ENCODE measurements at regions not wholly inside any gene's neighbourhood (a gene's known extent, or its start where the extent isn't known, plus 50 kb on each side); places are given as distances from the start of the nearest gene placed in this dataset.

GRCh38 chr2:18464913-18465312 is 95.5 kb downstream of the RDH14 start:
- no peak for DNase-seq

GRCh38 chr2:18456026-18456425 is 104.4 kb downstream of the RDH14 start:
- no peak for DNase-seq

- no peak for DNase-seq
Observed at GRCh38 chr2:18455236-18455862, 105.1 kb downstream of the RDH14 start.

GRCh38 chr2:18454692-18455235 is 105.7 kb downstream of the RDH14 start:
- DNase-seq = no peak

- no peak for DNase-seq
Observed at GRCh38 chr2:18446715-18447114, 113.7 kb downstream of the RDH14 start.

GRCh38 chr2:18445433-18446320 is 114.8 kb downstream of the RDH14 start:
- no peak for DNase-seq

GRCh38 chr2:18444806-18445205 is 115.6 kb downstream of the RDH14 start:
- DNase-seq = no peak

GRCh38 chr2:18441583-18441982 is 118.9 kb downstream of the RDH14 start:
- DNase-seq = no peak

GRCh38 chr2:18440777-18441176 is 119.7 kb downstream of the RDH14 start:
- DNase-seq = no peak

GRCh38 chr2:18440141-18440661 is 120.3 kb downstream of the RDH14 start:
- no peak for DNase-seq

- no peak for DNase-seq
Observed at GRCh38 chr2:18439716-18440115, 120.7 kb downstream of the RDH14 start.

- DNase-seq = no peak
Observed at GRCh38 chr2:18437909-18438308, 122.5 kb downstream of the RDH14 start.

- DNase-seq = no peak
Observed at GRCh38 chr2:18436503-18437005, 123.9 kb downstream of the RDH14 start.

- DNase-seq = no peak
Observed at GRCh38 chr2:18435426-18436037, 124.9 kb downstream of the RDH14 start.

GRCh38 chr2:18433872-18434271 is 126.6 kb downstream of the RDH14 start:
- no peak for DNase-seq

GRCh38 chr2:18432999-18433398 is 127.5 kb downstream of the RDH14 start:
- DNase-seq = no peak

GRCh38 chr2:18430996-18431748 is 129.3 kb downstream of the RDH14 start:
- no peak for DNase-seq

GRCh38 chr2:18428516-18428915 is 131.9 kb downstream of the RDH14 start:
- DNase-seq = no peak

GRCh38 chr2:18427762-18428161 is 132.7 kb downstream of the RDH14 start:
- DNase-seq = no peak

- no peak for DNase-seq
Observed at GRCh38 chr2:18426174-18426573, 134.3 kb downstream of the RDH14 start.

- no peak for DNase-seq
Observed at GRCh38 chr2:18425210-18425703, 135.2 kb downstream of the RDH14 start.

- no peak for DNase-seq
Observed at GRCh38 chr2:18423636-18424035, 136.8 kb downstream of the RDH14 start.
